Activated CD4-positive, alpha-beta T cell treated with anti-CD3 and anti-CD28 coated beads for 1 hour (primary cell): ENCODE measurements at regions not wholly inside any gene's neighbourhood (a gene's known extent, or its start where the extent isn't known, plus 50 kb on each side); places are given as distances from the start of the nearest gene placed in this dataset.

Experiments used
- DNase-seq: peaks from one replicate; pipeline ENCODE4 v3.0.0-alpha.2; 2020

- no peak for DNase-seq
Observed at GRCh38 chr1:209367061-209367772, 216.3 kb upstream of the CAMK1G start.

- no peak for DNase-seq
Observed at GRCh38 chr1:209368864-209369598, 214.5 kb upstream of the CAMK1G start.

DNA sequence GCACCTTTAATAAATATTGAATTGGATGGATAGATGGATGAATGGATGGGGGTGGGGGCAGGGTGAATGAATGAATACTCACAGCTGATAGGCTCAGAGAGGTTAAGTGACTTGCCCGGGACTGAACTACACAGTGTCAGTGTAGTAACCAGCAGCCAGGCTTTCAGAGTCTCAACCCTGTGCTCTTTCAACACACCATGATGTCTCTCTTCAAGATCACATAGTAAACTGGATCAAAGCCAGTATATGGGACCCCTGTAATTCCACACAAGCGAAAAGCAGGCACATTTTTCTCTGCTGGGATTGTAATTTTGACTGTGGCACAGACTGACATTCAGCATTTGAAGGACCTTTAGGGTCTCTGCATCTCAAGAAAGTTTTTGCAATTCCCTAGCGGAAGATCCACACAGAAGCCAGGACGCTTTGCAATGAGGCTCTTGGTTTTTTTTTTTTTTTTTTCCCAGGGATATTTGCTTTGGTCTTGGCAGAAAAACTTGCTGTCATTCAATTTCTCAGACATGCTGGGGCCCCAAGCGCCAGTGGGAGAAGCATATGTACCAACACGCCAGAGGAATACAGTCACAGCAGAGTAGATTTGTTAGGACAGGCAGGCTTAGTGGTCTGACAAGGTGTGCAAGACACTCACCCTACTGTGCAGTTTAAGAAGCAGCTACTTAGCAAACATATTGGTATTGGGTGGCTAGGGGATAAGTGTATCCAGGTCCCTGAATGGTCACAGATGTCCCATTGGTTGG is 213.1 kb upstream of the CAMK1G start:
- no peak for DNase-seq

DNA sequence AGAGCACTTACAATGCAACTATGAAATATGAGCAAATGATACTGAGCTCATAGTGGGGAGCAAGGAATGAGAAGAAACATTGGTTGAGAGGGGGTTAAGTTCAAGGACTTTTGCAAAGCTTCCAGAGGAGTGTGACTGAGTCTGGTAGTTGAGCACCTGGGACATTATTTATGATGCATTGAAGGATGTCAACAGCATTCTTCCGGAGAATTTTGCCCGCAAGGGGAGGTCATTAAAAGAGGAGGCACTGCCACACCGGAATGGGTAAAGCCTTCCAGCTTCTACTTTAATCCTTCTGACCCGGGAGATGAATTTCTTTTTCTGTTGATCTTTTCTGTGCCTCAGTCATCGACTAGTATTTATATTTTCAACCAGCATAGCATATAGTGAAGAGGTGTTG is 208.4 kb upstream of the CAMK1G start:
- no peak for DNase-seq

DNA sequence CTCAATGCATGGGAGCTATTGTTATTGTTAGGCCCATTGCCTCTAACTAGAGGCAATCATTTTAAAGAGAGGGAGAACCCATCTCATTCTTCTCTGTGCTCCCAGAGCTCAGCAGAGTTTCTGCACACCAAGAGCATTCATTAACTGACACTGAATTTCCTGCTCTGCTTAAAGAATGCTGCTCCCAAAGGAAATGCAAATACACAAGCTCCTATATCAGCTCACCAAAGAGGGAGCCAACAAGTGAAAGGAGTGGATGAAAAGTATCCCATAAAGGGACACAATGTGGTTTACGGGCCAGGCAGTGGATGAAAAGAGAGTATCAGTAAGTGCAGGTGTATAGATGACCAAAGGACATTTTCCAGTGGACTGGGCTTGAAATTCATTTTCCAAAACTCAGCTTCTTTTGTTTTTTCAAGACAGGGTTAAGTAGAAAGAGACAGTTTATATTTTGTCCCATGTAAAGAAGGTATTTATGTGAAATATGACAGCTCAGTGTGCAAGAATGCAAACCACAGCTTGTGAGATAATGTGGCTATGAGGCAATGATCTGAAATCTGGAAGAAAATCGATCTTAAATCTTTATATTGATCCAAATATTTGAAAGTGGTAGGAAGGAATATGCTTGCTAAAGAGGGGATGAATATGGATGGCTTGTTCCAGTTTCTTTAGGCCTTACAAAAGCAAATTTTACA is 207.7 kb upstream of the CAMK1G start:
- no peak for DNase-seq

DNA sequence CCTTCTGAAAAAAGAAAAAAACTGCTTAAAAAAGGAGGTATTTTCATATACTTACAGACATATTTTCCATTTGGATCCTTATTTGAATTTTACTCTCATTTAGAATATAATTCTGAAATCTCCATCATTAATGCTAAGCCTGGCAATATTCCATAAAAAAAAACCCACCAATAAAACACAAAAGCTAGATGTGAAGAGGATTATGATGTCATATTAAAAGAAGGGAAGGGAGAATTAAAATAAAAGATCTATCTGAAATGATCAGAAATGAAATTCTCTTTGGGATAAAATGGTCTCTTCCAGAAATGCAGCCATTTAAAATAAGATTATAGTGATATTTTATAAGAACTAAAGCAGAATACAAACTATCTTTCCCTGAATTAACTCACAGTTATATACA is 206.7 kb upstream of the CAMK1G start:
- DNase-seq: no peak

DNA sequence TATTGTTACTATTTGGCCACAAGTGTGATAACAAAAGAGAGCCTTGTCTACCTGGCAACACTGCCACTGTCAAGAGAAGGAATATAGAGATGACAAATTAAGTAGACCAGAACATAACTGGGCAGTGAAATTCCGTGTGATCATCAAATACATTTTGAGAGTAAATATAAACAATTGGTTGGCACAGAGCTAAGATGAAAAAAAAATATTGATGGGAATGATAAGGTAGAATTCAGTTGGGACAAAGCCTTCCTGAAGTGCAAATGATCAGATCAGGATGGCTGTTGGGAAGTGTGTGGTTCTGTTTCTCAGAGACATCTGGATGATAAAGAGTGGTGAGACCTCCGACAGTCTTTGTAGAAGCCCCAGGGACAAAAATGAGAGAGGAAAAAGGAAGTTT is 205.5 kb upstream of the CAMK1G start:
- DNase-seq: no peak

- DNase-seq: no peak
Observed at GRCh38 chr1:209379280-209379679, 204.2 kb upstream of the CAMK1G start.

GRCh38 chr1:209380420-209380819 is 203.1 kb upstream of the CAMK1G start:
- no peak for DNase-seq

- DNase-seq: no peak
Observed at GRCh38 chr1:209382231-209383100, 201.0 kb upstream of the CAMK1G start.

GRCh38 chr1:209383422-209383821 is 200.1 kb upstream of the CAMK1G start:
- DNase-seq: no peak

DNA sequence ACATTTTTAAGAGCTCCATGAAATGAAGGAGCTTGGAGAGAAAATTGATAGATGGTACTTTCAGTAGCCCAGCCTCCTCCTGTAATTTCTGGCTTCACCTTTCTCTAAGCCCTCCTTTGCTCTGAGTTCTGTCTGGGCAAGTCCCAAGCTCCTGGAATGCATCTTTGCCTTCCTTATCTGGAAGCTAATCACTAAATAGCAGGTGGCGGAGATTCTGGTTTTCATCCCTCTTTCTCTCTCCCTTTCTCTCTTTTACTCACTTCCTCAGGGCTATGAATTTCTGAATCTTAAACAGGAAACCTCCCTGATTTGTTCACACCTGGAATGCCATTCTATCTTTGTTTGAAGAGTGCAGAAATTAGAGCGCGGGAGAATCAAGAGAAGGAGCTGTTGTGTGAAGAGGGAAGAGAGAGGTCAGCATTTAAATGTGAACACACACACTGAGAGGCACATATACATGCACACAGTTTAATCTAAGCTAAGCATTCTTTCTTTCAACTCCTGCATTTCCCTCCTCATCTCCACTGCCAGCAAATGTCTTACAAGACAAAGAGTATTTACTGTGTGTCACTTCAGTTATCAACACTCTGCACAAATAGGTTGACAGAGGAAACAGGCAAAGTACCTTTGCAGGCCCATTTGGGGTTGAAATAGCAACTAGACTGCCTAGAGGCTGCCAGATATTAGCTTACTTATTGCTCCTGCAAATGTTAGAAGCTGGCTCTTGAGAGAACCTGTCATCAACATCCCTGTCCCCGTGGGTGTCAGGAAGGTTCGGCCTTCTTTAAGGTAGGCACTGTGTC is 199.4 kb upstream of the CAMK1G start:
- DNase-seq: no peak

DNA sequence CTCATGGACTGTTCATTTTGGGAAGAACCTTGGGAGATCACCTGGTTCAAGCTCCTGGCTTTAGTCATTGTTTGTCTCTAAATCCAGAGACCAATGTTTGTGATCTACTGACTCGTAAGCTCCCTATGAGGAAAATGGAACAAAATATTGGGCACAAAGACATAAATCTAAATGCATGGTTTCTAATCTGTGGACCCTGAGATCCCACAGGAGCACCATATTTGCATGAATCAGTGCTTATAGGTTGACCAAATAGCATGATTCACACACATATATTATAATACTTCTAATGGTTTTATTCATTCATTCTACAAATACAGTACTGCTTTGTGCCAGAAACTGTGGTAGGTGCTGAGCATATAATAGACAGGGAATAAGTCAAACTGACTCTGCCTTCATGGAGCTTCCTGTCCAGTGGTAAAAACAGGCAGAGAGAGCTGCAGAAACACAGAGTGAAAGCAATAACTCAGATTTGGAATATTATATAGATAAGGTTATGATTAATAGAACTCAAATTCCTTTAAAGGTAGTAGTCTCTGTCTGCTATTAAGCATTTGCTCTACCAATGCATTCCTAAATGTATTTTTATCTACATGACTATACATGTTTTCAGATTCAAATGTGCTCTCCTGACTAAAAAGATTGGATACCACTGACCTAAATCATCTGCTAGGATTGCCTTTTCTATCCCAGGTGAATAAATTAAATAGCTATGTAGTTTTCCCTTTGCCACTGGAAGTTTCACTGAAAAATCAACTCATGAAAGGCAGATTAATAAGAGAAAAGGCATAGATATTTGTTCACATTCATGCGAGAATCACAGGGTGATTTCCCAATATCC is 198.6 kb upstream of the CAMK1G start:
- no peak for DNase-seq

DNA sequence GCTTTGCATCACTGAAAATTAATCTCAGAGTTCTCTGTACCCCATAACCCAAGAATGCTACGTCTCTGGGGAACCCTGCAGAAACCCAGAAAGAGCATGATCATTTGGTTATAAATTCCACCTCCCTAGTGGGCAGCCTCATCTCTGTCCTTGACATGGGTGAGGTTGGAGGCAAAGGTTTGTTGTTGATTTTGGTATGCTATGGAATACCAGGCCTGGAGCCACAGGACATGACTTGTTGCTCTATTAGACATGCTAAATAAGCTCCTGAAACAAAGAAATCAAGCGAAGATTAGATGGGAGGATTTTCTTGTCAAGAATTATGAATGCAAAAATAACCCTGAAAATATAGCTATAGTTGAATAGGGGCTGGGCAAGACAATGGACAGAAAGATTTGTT is 197.4 kb upstream of the CAMK1G start:
- no peak for DNase-seq

- no peak for DNase-seq
Observed at GRCh38 chr1:209387271-209387968, 196.1 kb upstream of the CAMK1G start.

- no peak for DNase-seq
Observed at GRCh38 chr1:209387969-209388329, 195.6 kb upstream of the CAMK1G start.

- no peak for DNase-seq
Observed at GRCh38 chr1:209388358-209388757, 195.2 kb upstream of the CAMK1G start.

- no peak for DNase-seq
Observed at GRCh38 chr1:209389258-209389657, 194.3 kb upstream of the CAMK1G start.

DNA sequence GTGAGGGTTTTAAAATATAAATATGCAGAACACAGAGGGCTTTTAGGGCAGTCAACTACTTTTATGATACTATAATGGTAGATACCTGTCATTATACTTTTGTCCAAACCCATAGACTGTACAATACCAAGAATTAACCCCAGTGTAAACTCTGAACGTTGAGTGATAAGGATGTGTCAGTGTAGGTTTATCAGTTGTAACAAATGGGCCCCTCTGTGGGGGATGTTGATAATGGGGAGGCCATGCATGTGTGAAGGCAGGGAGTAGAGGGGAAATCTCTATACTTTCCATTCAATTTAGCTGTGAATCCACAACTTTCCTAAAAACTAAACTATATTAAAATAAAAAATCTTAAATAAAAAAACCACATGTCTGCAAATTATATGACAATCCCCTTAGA is 193.5 kb upstream of the CAMK1G start:
- DNase-seq: no peak

GRCh38 chr1:209390764-209391163 is 192.8 kb upstream of the CAMK1G start:
- DNase-seq: no peak
